GM12875 (cell line): ENCODE measurements at regions not wholly inside any gene's neighbourhood (a gene's known extent, or its start where the extent isn't known, plus 50 kb on each side); places are given as distances from the start of the nearest gene placed in this dataset.

Source experiments
- H3K4me3 ChIP-seq: one replicate; pipeline ENCODE4 v1.5.1; 2011; ENCODE audit warnings: low read depth, low read length, control low read depth
- CTCF ChIP-seq: IDR thresholded peaks from 2 replicates; pipeline ENCODE4 v1.5.1; 2011; ENCODE audit warnings: low read depth, mild to moderate bottlenecking, control low read depth, inconsistent platforms, low read length, moderate library complexity, borderline replicate concordance; ENCODE audit not compliant: insufficient read depth

- TF ChIP-seq CTCF = no peak
- no peak overlapping the region for H3K4me3 ChIP-seq
Observed at GRCh38 chr9:18238752-18239447, 235.1 kb upstream of the ADAMTSL1 start.

DNA sequence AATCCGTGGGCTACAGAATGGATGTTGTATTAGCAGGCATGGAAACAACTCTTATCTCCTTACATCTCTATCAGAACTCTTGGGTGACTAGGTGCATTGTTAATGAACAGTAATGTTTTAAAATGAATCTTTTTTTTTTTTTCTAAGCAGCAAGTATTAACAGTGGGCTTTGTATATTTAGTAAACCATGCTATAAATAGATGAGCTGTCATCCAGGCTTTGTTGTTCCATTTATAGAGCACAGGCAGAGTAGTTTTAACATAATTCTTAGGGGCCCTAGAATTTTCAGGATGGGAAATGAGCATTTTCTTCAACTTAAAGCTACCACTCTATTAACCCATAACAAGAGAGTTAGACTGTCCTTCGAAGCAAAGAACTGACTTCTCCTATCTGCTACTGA lies 233.7 kb upstream of the ADAMTSL1 start:
- no peak overlapping the region for H3K4me3 ChIP-seq
- no peak for TF ChIP-seq CTCF

DNA sequence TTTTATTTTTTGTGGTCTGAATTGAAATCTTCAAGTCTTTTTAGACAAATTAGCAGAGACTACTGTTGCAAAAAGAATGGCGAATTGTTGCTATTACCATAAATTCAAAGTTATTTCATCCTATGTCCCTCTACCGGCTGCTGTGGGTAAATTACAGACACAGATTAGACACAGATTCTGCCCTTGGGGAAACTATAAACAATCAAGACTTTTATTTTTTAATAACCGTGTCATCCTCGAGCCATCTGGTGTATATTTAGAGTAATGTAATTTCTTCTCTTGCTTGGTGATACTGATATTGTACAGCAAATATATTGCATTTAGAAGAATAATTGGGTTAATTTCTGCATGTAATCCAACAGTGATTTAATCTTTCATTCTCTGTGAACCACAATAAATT lies 228.0 kb upstream of the ADAMTSL1 start:
- no peak overlapping the region for H3K4me3 ChIP-seq
- no peak for TF ChIP-seq CTCF

DNA sequence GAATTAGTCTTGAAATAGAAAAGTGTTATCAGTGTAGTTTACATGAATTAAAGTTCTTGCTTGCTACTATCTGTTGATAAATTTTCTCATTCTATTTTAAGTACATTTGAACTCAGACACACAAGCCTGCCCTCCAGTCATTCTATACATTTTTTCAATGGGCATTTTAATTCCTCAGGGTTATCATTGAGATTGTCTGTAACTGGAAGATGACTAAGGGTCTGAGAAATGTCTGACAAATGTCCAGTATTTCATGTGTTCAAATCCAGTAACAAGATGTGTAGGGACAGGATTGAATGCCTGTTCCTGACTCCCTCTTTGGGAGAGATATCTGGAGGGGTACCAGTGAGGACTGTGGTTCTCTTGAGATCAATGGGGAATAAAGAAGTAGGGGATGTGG lies 223.9 kb upstream of the ADAMTSL1 start:
- H3K4me3 ChIP-seq = no peak overlapping the region
- TF ChIP-seq CTCF = no peak

DNA sequence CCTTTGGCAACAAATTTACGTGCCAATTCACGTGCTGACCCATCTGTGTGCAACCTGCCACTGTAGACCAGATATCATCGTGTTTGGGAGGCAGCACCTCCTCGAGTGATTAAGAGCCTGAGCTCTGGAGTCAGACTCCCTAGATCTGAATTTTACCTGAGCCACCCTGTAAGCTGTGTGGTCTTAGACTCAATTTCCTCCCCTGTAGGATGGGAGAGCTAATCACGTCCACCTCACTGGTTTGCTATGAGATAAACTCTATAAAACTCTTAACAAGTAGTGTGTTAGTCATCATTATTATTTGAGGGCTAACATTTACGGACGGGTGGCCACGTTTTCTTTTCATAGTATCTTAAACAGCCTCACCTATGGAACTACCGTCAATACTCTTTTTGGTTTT lies 220.0 kb upstream of the ADAMTSL1 start:
- TF ChIP-seq CTCF = no peak
- H3K4me3 ChIP-seq = no peak overlapping the region

- TF ChIP-seq CTCF = peak; percentile 73
- H3K4me3 ChIP-seq = no peak overlapping the region
Observed at GRCh38 chr9:18255158-18255629, 218.8 kb upstream of the ADAMTSL1 start.

DNA sequence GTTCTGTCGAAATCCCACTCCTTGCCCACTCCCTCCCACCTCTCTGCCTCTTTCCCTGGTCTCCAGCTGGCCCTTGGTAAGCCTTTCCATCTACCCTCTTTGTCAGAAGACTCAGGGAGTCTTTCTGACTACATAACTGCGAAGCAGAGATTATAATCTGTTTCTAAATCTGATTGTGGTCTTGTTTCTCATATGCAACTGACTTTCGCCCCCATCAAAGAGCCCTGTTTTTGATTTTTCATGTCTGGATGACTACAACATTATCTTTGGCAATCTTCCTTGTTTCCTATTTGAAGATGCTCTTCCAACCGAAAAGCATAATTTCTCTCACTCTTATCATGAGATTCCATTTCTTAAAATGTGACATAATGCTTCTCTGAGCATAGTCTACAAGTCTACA lies 218.2 kb upstream of the ADAMTSL1 start:
- H3K4me3 ChIP-seq = no peak overlapping the region
- TF ChIP-seq CTCF = no peak
